22Rv1 (cell line): ENCODE measurements at regions not wholly inside any gene's neighbourhood (a gene's known extent, or its start where the extent isn't known, plus 50 kb on each side); places are given as distances from the start of the nearest gene placed in this dataset.

ENCODE experiments used
- CTCF ChIP-seq: fragments of 450-650 bp; IDR thresholded peaks from 2 replicates; pipeline ENCODE4 v1.5.1; 2017; ENCODE audit warnings: mild to moderate bottlenecking
- ZFX ChIP-seq: fragments of 450-650 bp; IDR thresholded peaks from 2 replicates; pipeline ENCODE4 v1.6.1; 2017; ENCODE audit warnings: antibody characterized with exemption, borderline replicate concordance

- TF ChIP-seq CTCF (no peak), ZFX (no peak)
Observed at GRCh38 chr2:59034106-59034505, 793.0 kb upstream of the FANCL start.
